GM06990 (cell line): ENCODE measurements at regions not wholly inside any gene's neighbourhood (a gene's known extent, or its start where the extent isn't known, plus 50 kb on each side); places are given as distances from the start of the nearest gene placed in this dataset.

ENCODE experiments used
- DNase-seq: peaks from one replicate; pipeline ENCODE4 v3.0.0-alpha.2; 2011; ENCODE audit not compliant: insufficient read length; ENCODE audit errors: extremely low read depth
- H3K27me3 ChIP-seq: replicated peaks from 2 replicates; pipeline ENCODE4 v1.6.0; 2011; ENCODE audit warnings: low read length; ENCODE audit not compliant: control insufficient read depth, insufficient read depth
- H3K36me3 ChIP-seq: 2 replicates; pipeline ENCODE4 v1.5.1; 2011; ENCODE audit warnings: low read length; ENCODE audit not compliant: control insufficient read depth, insufficient read depth
- H3K4me3 ChIP-seq: replicated peaks from 2 replicates; pipeline ENCODE4 v1.5.1; 2011; ENCODE audit warnings: low read depth, mild to moderate bottlenecking, control low read depth, low read length
- CTCF ChIP-seq: IDR thresholded peaks from 2 replicates; pipeline ENCODE4 v1.5.1; 2011; ENCODE audit warnings: low read length, control low read depth, mild to moderate bottlenecking, inconsistent platforms; ENCODE audit not compliant: insufficient read depth, poor library complexity, severe bottlenecking

DNA sequence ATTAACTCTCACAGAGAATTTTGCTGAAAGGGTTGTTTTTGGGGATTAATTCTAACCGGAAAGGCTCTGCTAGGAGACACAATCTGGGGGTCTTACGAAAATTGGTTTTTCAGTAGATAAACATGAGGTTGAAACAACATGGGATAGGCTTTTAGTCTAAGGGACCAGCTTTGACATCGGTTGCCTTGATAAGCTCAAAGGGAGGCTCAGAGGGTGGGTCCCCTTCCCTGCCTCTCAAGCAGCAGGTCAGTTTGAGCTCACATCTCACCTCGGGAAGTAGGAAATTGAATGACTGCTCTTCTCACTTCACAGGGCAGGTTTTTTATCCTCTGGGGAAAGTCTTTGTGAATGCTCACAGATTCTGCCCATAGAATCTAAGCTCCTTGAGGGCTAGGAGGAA is 70.2 kb upstream of the KIRREL3 start:
- Histone ChIP-seq H3K36me3 (no peaks in the 10 kb centered on the region), H3K4me3 (no peak overlapping the region), H3K27me3 (no peaks in the 10 kb centered on the region)
- no peak for TF ChIP-seq CTCF
- no peak for DNase-seq

- H3K27me3 ChIP-seq: no peaks in the 10 kb centered on the region; the same call in none of the 2 replicates
- H3K36me3 ChIP-seq: no peaks in the 10 kb centered on the region
- TF ChIP-seq CTCF: no peak
- no peak overlapping the region for H3K4me3 ChIP-seq
- no peak for DNase-seq
These were observed 66.0 kb upstream of the KIRREL3 start for GRCh38 chr11:127066401-127067090.

GRCh38 chr11:127063241-127063640 is 62.7 kb upstream of the KIRREL3 start:
- no peak for TF ChIP-seq CTCF
- no peaks in the 10 kb centered on the region; the same call in none of the 2 replicates for H3K27me3 ChIP-seq
- no peak for DNase-seq
- no peak overlapping the region for H3K4me3 ChIP-seq
- no peaks in the 10 kb centered on the region for H3K36me3 ChIP-seq

- Histone ChIP-seq H3K4me3 (no peak overlapping the region), H3K36me3 (no peaks in the 10 kb centered on the region), H3K27me3 (no peaks in the 10 kb centered on the region; the same call in none of the 2 replicates)
- DNase-seq: no peak
- no peak for TF ChIP-seq CTCF
These were observed 61.4 kb upstream of the KIRREL3 start for GRCh38 chr11:127061947-127062346.

DNA sequence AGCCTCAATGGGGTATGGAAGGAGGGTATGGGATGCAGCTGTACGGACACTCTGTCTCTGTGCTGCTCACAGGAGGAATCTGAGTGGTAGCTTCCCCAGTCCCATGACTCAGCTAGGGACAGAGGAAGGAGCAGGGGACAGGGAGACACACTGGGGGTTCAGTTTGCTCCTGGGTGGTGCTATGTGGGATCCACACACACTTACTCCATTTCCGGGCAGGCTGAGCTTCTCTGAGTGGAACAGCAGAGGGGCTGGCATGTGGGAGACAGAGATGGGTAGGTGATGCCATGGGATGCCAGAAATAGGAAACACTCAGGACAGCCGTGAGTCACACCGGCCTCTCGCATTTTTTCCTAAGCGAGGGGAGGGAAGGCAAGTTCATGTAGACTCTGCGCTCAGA is 59.2 kb upstream of the KIRREL3 start:
- no peaks in the 10 kb centered on the region for H3K36me3 ChIP-seq
- DNase-seq: no peak
- no peak overlapping the region for H3K4me3 ChIP-seq
- no peak for TF ChIP-seq CTCF
- H3K27me3 ChIP-seq: no peaks in the 10 kb centered on the region; the same call in none of the 2 replicates
